HG03520 (cell line): ENCODE measurements at regions not wholly inside any gene's neighbourhood (a gene's known extent, or its start where the extent isn't known, plus 50 kb on each side); places are given as distances from the start of the nearest gene placed in this dataset.

Experiments used
- ATAC-seq: cut with Tn5 transposase; IDR thresholded peaks from one replicate; pipeline ENCODE4 v1.9.1; 2021; ENCODE audit warnings: mild to moderate bottlenecking, moderate library complexity; ENCODE audit not compliant: unreplicated experiment

DNA sequence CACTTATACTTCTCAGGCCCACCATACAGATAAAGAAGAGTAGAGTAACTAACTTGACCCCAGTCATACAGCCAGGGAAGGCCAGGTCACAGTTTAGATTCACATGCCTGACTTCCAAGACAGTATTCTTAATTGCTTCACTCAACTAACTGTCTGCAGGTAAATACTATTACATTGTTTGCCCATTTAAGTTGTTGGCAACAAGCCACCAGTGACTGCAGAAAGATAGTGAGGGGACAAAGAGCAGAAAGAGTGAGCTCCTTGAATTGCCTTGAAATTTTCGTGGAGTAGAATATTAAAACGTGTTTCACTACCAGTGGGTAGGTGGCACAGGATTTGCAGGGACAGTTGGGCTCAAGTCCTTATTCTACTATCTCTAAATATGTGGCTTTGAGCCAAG is 146.3 kb upstream of the RMST start:
- no peak for ATAC-seq

DNA sequence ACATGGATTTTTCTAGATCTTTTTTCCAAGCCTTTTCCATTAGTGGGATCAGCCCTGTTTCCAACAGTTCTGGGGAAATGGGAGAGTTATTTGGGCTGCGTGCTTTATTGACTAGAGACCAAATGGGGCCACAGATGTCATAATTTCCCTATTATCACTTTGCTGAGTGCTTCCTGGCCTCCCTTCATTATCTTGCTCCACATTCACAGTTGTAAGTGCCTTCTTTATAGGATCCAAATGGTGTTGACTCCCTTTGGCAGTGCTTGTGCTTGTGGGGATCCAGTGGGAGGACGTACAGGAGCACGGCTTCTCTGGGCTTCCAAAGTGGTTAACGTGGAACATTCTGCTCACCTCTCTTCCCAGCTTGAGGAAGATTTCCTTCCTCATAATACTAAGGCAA is 141.0 kb upstream of the RMST start:
- no peak for ATAC-seq

DNA sequence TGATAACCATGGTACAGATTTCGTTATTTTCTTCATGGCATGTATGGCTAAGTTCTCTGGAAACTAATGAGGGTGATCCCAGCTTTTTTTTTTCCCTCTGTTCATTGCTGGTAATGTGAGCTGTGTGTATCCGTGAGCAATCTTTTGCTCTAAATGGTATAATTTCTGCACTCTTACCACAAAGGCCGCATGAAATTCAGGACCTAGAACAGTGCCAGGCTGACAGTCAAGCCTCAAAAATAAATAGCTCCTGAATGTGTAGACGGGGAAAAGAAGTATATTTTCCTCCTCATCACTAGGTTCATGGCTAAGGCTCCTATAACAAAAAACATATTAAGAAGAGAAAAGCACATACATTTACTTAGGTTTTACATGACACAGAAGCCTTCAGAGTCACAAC is 140.2 kb upstream of the RMST start:
- ATAC-seq, result no peak

DNA sequence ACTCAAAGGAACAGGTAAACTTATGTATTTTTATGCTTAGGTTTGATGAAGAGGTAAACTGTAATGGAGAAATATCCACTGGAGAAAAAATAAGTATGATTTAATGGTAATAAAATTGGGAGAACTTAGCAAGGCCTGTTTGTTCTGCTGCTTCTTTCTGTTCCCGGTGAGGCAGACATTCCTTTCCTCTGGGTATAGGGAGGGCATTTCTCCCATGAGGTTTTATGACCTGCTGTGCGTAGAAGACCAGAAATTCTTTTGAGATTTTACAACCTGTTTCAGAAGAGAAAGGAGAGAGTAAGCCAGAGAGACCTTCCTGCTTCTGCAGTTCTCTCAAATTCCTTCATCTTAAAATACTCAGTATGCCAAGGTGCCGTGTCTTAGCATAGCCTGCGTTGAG is 139.4 kb upstream of the RMST start:
- ATAC-seq, result no peak

DNA sequence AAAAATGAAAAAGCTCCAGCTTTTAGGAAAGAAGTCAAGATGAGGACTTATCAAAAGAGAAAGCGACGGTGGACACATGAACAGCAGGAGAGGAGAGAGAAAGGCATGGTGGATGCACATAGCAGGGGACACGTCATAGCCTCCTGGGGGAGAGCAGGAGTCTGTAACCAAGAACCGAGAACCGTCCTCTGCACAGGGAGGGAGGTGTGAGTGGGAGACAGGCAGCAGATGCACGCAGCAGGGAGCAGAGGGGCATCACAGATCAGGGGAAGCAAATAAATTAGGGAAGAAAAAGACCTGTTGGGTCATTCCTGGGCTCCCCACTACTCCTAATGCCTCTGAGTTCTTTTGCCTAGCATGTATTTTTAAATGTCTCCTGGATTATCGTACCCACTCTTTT is 138.1 kb upstream of the RMST start:
- no peak for ATAC-seq

DNA sequence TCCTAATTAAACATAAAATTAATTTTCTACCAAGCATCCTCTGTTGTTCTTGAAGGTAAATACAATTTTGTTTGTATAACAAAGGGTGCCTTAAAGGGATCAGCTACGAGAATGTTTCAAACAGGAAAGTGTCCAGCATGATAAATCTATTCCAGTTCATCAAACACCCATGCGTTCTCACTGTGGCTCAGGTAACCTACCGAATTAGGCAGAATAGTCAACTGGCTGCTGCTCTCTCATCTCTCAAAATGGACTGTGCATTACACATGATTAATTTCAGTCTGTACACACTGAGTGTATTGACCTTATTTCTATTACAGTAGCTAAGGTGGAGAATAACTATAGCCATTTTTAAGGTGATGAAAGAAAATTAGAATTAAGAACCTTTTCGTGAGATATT is 127.5 kb upstream of the RMST start:
- ATAC-seq, result no peak

DNA sequence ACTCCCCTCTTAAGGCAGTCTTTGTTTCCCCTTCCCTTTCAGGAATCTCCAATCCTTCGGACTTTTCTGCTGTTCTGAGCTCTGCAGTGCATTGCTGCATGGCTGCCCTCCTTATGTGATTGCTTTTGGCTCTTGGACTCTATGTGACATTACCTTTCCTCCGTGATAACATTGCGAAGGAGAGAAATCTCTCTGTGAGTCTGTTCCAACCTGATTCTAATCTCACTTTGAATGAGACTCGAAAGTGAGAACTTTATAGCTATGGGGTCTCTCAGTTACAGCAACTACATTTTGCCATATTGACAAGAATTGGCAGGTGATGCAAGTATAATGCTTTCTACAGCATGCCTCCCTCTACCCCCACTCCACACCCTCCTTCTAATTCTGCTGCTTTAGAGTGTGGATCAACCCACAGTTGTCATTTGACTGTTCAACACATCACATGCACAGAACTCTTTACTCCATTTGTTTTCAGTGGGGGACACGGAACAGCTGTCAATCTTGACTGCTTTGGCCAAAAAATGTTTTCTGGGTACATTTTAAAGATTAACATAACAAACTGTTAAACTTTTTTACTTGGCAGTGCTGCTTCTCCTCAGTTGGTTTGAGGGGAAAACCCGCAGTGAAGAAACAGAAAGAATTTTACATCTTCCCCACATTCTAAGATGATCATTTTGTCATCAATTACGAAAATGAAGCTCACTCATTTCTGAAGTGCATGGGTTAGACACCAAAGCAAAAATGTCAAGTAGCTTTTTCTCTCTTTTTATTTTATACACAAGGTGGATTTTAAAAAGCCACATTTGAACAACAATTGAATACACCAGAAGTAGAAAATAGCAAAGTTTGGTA is 125.5 kb upstream of the RMST start:
- ATAC-seq, result peak; percentile 71

DNA sequence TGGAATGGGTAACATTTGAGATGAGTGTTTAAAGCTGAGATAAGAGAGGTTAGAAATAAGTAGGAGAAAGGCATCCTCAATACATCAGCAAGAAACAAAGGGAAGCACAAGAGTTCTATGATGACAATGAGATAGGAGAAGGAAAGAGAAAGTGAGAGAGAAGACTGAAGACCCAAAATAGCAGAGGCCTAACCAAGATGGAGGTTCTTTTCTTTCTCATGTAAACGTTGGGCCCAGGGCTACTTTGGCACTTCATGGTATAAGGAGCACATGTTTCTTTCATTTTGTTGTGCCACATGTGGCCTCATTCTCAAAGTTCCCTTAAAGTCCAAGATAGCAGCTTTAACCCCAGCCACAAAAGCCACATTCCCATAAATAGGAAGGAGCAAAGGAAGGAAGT is 120.5 kb upstream of the RMST start:
- ATAC-seq, result no peak

DNA sequence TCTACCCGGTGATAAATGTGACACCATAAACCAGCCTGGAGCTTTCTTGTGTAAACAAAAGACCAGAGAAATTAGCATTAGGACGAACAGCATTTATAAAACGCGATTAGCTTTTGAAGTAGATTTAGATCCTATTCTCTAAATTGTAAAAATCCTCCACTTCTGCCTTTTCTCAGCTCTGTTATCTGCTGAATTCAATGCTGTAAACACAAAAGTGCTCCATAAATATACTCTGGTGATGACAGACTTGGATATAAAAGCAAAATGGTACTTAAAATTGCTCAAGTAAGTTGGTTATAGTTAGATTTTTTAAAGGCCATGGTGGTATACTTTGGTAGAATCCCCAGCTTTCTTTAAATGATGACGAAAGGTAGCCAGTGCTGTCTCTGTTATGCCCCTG is 114.6 kb upstream of the RMST start:
- ATAC-seq, result no peak

DNA sequence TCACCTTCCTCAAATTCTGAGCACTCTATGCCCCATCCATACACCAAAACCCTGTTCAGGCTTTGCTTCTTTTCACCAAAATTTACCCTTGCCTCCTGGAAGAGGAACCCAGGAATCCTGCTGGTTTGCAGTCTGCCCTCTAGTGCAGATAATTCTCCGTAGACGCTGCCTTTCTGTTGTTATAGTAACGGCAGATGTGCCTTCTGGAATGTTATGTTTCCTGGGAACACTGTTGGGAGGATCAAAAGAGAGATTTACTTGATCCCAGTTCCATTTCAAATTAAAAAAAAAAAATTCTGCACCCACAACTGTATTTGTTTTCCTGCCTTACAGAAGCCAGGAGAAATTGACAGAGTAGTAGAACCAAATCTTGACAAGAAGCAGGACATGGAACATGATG is 104.2 kb upstream of the RMST start:
- ATAC-seq, result no peak

DNA sequence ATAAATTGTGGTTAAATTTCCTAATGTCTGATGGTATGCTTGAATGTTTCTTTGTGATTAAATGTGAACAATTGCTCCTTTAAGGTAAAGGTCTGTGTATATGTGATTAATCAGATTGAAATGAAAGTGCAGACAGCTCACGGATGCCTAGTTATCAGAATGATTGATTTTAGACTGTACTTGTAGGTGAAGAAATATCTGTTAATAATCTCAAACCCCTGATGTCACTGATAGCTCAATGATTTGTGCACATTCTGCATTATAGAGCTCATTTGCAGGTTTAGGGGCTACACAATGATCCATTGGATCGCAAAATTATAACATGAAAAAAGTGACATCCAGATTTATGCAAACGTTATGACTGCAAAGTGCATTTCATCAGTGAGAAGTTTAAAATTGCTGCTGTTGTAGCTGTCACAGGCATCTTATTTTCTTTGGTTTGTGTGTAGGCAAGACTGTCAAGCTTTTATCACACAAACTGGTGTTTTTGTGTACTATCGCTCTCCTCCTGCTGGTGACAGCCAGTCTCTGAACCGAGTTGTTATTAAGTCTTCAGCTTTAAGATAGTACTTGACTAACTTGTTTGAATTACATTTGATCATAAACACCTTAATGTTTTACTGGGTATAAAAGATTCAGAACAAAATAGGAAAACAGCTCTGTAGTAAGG is 103.4 kb upstream of the RMST start:
- no peak for ATAC-seq

DNA sequence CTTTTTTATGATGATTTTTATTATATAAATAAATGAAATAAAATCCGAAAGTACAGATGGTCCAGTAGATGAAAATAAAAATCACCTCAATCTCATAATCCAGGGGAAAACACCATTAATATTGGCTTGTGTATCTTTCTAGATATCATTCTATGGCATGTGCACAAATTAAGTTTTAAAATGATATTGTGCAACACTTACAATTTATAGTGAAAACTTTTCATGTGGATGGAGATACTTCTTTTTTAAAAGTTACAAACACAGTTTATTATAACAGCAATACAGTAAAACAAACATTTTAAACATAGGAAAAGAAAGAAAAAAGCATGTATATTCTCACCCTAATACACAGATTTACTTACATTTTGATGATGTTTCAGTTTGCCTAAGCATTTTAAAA is 98.9 kb upstream of the RMST start:
- no peak for ATAC-seq

DNA sequence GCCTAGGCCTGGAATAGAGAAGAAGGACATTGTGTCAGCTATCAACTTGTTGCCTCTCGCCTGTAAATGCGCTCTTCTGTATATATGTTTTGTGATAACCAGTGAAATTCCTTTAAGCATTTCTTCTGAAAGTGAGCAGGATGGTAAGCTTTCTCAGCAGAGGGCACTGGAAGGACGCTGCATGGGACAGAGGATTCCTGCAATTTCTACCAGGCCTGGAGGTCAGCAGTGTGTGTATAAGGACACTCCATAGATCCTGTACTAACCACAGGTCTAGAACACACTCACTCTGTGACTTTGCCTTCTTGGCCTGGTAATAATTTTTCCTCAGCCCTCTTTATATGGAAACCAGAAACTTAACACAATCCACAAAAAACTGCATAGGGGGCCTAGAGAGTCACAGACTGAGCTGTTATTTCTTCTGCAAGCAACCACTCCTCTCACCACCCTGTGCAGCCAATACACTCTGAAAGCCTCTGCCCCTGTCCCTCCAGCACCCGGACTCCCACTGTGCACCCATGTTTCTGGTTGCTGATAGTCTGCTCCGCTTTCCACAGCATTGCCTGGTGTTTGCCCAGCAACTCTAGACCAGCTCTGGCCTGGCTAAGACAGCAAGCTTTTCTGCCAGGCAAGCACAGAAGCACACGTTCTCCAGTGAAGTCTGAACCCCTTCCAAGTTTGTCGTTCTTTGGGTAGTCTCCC is 94.0 kb upstream of the RMST start:
- ATAC-seq, result no peak

DNA sequence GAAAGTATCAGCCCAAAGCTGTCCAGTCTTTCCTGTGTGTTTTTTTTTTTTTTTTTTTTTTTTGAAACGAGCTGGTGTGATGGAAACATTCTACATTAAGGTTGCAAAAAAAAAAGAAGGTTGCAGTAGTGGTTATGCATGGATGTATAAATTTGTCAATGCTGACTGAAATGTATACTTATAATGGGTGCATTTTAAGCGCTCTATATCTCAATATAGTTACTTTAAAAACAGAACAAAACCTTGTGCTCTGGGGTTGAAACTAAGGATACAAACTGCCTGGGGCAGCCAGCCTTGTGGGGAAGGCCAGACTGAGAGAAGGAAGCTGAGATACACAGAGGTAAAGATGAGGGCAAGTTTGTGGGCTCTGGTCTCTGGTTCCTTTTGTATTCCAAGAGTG is 87.3 kb upstream of the RMST start:
- ATAC-seq, result no peak

DNA sequence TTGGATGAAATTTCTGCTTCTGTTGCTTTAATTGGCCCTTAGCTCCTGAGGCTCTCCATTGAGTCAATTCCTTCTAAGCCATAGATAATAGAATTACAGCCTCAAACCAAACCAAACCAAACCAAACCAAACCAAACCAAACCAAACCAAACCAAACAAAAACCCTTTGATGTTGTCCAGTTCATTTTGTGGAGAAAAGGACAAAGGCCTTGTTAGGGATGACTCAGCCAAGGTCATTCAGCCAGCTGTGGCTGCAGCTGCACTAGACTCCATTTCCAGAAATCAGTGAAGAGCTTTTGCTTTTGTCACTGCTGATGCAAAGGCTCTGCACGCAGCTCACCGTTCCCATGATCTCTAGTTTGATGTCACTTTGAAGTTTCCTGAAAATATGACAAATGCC is 82.2 kb upstream of the RMST start:
- ATAC-seq, result no peak

DNA sequence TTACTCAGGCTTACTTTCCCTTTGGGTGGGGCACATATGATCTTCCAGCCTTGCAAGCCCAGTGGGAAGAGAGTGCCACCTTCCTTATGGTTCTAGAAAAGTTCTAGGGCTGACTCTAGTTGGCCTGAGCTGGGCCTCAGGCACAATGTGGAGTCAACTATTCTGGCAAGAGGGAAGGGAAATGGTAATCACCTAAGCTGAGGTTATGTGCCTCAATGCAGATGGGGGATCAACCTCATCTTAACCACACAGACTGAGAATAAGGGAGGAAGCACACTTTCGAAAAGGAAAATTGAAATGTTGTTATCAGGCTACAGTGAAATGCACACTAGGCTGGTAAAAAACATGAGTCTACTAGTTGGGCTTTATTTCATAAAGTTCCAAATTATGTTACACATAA is 77.5 kb upstream of the RMST start:
- ATAC-seq, result no peak

DNA sequence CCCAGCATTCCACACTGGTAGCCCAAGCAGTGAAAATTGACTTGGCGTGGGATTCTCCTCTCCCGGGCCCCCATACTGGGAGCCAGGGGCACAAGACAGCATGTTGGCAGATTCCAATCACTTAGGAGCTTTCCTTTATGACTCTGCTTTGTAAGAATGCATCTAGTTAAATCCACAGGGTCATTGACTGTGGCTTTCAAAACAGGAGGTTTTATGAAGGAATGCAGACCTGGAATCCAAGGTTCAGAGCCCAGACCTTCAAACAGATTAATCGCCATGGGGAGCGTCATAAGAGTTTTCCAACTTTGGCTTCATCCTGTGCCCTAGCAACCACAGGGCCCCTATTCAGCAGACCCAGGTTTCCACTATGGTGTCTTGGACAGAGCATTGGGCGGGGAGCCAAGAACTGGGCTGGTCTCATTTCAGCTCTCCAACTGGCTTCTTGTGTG is 76.4 kb upstream of the RMST start:
- ATAC-seq, result no peak

DNA sequence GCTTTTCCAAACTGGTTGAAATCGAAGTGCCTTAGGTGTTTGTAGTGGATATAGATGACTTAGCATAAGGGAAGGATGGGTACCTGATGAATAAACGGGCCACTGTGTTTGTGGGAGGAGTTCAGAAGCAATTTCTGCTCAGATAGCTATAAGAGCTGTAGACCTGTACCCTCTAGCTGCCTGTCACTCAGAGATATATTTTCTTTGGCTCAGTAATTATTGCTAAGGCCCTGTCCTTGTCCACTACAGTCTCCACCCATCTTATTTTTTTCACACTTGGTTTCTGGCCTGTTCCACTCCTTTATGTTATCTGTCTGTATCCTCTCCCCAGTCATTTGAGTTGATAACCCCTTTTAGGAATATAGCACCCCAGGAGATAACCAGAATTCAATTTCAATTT is 74.8 kb upstream of the RMST start:
- no peak for ATAC-seq

DNA sequence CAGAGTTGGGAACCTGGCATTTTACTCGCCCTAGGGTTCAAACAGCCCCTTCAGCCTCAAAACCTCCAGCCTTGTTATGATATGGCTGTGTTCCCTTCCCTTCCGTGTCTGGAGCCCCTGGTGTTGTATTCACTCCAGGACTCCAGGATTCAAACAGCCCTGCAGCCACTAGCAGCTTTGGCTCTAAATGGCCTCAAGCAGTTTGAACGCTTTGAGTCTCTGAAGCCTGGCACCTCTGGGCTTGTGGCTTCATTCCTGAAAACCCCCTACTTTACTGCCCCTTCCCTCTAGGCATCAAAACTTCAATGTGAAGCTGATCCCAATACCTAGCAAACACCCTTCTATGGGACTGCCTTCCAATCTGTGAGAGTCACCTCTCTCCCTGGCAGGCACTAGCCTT is 67.9 kb upstream of the RMST start:
- no peak for ATAC-seq

DNA sequence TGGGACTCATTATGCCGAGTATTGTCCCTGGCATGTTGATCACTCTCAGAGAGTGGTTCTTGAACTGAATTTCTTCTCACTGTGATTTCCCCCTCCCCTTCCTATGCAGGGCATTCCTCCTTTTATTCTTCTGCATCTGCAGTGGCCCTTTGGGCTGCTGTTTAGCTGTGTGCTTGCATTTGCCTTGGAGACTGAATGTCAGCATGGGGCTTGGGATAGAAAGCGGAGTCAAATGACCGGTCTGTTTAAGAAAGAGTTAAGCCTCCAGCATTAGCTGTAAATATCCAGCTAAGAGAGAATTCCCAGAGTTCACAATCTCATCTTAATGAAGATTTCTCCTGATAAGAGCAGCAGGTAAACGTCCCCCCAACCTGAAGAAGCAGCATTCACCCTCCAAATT is 65.6 kb upstream of the RMST start:
- no peak for ATAC-seq

DNA sequence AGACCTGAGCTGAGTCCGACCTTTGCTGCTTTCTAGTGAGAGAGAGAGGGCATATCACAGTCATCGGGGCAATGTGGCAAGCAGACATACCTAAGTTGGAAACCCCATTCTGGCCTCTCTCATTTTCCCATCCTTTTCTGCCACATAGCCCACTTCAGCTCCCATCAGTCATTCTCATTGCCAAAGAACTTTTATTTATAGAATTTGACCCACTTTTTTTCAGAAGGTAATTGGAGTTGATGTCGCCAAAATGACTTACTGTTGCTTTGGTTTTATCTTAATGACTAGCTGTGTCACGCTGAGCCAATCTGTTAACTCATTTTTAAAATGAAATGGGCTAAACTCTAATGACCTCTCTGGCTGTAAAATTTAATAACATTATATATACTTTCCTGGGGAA is 63.9 kb upstream of the RMST start:
- ATAC-seq, result no peak

DNA sequence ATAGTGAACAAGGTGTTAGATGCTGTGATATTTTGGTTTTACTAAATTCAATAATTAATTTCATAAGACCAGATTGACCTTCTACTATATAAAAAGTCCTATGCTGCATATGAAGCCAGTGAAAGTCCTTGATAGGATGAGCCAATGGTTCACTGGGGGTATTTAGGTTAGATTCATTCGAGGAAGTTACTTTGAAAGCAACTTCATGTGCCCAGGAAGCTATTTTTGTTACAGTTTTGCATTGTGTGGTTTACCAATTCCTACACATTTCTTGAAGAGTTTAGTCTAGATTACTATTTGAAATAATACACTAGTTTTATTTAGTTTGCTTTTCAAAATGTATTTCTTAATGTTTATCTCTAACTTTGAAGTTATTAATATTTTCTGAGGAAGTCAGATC is 58.5 kb upstream of the RMST start:
- peak; percentile 23 for ATAC-seq
